NCI-H2081 (cell line): ENCODE measurements at regions not wholly inside any gene's neighbourhood (a gene's known extent, or its start where the extent isn't known, plus 50 kb on each side); places are given as distances from the start of the nearest gene placed in this dataset.
"Not testable (repeated sequence)": the region's sequence is repeated elsewhere in the genome, so short reads cannot be mapped to it uniquely, and the experiment has no call there.

Experiments
- DNase-seq, 2 experiments: peaks; one replicate each; lab custom pipeline; 2025; lab: John Stamatoyannopoulos, UW

DNA sequence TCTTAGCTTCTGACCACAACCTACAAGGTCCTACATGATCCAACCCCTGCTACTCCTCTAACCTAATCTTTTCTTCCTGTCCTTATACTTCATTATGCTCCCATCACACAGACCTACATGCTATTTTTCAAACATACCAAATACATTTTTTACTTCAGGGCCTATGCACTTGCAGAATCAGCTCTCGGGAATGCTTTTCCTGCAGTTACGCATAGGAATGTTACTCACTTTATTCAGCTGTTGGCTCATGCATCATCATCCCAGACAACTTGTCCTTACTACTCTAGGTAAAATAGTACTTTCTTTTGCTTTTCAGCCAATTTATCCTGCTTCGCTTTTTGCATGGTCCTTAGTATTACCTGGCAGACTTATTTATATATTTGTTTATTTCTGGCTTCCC is 105.6 kb downstream of the OXSM start:
- no peak for DNase-seq

DNA sequence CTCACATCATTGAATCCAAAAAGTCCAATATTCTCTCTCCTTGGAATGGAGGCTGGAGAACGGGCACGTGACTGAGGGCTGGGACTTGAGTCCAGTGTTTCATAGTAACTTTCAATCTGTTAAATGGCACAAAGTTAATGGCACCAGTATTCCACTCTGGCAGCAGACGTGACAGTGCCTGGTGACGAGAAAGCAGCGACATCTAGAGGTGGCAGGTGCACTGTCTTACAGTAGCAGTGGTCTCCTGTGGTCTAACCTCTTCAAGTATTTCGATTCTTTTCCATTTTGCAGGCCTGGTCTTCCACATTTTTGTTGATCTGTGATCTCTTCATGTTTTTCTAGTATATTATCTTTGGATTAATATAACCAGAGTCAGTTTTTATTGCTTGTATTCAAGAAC is 107.1 kb downstream of the OXSM start:
- no peak for DNase-seq

DNA sequence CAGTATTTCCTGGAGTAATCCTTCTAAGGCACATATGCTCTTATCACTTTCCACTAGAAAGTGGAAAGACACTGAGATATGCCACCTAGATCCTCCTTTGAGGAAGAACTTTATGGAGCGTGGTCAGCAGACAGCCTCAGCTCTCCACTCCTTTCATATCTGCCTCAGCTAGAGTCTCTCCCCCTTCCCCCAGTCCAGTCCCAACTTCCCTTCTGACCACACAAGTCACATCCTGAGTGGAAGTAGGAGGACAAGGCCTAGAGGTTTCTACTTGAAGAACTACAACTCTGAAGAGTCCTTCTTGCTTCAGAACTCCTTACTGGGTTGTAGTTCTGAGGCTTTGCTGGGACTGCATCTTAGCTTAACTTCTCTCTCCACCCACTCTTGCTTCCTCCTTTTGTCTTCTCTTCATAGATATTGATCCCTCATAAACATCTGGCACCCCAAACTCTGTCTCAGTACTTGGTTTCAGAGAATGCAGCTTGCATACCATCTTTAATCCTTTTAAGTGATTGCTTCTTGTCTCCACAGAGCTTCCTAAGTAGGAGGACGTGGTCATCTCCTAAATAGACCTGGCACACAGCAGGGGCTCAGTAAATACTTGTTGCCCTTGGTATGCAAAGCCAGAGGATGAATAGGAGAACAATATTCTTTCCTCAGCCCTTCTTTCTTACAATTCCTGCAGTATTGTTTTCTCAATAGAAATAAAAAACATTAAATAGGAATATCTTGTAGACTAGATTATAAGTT is 109.6 kb downstream of the OXSM start:
- no peak for DNase-seq

DNA sequence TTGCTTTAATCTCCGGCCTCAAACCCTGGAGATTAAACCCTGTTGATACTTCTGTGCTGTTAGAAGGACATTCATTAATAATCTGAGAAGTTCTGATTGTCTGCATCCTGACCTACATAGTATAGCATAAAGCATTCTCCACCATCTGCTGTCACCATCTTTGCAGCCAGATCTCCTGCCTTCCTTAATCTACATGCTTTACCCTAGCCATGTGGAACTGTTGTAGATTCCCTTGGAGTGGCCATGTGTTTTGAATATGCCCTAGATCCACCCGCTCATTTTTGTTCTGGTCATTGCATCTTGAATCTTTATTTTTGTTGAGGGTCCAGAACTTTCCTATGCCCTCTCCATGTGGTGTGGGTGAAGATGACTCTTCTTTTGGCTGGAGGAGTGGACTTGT is 110.3 kb downstream of the OXSM start:
- no peak for DNase-seq

DNA sequence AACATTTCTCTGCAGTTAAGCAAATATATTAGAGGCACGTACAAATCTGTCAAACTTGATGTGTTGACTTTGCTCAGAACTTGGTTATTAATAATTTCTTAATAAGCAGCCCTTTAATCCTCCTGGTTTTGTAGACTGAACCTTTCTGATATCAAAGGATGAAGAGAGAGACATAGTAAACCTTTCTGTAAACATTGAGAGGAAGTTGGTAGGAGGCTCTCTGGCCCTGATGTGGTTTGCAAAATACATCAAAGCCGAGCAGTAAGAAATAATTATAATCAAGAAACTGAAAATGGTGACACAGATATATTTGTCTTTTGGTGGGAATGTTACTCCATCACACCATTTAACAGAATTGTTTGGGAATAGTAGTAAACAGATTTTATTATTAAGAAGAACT is 111.9 kb downstream of the OXSM start:
- no peak for DNase-seq

DNA sequence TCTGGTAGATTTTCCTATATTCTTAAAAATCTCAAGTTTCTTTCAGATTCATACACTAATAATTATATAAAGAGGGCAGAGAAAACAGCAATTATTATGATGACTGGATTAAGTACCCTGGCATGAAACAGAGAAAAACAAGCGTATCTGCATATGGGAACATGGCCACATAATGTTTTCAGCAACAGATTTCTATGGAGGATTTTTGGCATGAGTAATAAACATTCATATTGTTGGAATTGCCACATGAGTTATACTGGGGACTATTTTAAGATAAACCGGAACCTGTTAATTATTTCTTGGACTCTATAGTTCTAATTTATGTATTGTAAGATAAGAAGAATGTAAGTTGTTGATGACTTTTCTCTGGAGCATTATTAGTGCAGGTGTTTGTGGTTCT is 112.7 kb downstream of the OXSM start:
- DNase-seq, result no peak

DNA sequence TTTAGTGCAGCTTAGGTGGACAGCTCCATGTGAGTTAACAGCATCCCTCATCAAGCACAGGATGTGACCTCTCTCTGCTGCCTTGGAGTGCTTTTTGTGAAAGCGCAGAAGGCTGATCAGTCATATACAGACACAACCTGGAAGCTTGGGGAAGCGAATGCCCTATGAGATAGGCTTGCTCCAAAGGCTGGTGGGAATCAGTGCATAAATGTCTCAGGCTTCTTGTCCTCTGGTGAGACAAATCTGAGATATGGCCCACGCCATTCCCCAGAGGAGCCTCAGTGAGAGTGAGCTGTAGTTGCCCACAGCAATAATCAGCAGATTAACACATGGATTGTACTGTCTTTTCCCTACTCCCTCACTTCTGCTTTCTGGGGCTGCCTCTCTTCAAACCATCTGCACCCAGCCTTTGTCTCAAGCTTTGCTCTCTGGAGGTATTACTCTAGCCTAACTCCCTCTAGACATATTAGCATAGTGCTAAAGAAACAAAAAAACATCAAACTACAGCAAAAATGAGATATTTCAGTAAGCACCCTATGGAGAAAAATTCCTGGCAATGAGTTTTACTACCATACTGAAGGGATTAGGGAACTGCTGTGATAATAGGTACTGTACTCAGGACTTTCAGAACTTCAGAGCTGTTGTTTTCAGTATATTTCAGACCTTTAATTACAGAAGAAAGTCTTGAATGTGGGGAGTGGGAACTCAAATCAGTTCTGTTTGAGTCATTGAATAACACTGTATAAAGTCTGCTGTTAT is 113.7 kb downstream of the OXSM start:
- no peak for DNase-seq

DNA sequence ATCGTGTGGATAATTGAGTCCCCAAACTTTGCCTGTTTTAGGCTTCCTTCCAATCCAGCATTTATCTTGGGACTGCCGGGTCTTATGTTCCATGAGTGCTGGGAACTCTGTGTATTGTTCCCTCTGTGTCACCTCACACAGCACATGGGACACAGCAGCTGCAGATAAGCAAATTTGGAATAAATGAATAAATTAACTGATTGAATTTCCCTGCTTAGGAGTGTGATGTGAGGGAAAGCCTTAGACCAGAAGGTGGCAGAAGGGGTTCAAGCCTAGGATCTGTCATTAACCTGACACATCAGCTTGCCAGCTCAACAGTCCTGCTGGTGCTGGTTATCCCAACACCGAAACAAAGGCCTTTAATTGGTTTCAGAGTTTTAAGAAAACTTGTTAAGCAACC is 114.3 kb downstream of the OXSM start:
- no peak for DNase-seq

DNA sequence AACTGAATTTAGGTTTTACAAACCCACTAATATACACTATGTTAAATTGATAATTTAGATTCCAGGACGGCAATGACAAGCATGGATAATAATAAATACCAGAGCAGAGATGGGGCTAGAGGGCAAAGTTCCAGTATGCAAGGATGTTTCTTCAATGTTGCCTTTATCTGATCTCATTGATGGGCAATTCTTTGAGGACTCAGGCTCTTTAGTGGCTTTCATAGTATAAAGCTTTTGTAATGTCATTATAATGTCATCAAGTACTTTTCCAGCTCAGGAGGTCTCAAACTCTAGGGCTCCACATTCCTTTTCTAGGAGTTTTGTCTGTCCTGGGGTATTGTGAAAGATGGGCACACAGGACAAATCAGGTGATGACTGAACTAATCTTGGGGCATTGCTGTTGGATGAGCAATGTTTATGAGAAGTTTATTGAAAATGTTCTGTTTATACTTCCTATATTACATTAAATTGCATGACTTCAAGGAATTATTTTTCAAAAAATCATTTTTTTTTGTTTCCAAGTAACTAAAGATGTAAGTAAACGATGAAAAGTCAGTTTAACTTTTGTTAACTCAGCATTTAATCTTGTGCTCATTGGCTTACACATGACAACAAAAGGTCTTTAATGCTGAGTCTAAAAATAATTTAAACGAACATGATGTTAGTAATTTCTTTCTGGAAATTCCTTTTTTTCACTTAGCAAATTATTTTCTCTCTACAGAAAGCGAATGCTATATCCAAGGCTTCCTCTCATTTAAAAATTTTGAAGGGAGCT is 116.4 kb downstream of the OXSM start:
- DNase-seq, result no peak

DNA sequence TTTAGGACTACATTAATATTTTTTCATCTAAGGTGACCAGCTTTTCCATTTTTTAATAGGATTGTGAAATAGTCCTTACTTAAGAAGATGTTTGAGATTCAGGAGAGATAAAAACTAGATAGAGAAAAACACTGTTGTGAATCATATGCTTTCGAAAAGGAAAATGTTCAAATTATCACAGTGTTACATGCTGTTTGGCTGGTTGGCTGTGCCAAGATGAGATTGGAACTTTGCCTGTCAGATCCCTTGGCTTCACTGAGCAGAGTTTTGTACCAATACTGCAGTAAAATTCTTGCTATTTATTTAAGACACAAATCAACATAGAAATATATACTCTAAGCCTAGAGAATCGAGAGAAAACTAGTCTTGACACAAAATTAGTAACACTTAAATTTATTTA is 117.2 kb downstream of the OXSM start:
- no peak for DNase-seq

DNA sequence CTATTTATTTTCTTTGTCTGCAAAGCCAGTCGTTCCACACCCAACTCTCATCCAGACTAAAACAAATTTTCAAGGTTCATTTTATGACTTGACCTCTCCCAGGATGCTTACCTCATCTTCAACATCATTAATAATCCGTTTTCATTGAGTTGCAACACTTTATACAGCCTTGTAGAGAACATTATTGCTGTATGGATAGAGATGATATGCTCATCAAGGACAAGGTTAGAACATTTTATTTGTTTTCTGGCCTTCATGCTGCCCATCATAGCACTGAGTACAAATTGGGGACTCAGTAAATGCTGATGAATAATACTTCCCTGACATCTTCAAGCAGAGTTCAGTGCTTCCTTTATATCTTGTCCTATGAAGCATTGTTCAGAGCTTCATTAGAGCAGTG is 120.2 kb downstream of the OXSM start:
- no peak for DNase-seq

DNA sequence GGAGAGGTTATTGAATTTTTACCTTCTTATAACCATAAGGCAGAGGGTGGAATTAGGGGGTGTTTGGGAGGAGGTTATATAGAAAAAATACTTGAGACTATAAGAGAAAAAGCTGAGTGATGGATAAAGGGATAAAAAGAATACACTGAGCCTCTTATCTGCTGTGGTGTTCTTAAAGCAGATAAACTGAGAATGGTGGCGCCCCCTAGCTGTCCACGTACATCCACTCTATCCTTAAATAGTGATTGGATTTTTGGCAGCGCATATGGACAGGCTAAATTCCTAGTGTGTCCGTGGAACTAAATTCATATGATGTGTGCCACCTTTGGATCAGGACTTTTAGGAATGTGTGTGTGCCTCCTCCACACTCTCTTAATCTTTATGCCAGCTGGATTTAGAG is 121.1 kb downstream of the OXSM start:
- peak in 1 of 2 experiments; percentile 11 for DNase-seq

DNA sequence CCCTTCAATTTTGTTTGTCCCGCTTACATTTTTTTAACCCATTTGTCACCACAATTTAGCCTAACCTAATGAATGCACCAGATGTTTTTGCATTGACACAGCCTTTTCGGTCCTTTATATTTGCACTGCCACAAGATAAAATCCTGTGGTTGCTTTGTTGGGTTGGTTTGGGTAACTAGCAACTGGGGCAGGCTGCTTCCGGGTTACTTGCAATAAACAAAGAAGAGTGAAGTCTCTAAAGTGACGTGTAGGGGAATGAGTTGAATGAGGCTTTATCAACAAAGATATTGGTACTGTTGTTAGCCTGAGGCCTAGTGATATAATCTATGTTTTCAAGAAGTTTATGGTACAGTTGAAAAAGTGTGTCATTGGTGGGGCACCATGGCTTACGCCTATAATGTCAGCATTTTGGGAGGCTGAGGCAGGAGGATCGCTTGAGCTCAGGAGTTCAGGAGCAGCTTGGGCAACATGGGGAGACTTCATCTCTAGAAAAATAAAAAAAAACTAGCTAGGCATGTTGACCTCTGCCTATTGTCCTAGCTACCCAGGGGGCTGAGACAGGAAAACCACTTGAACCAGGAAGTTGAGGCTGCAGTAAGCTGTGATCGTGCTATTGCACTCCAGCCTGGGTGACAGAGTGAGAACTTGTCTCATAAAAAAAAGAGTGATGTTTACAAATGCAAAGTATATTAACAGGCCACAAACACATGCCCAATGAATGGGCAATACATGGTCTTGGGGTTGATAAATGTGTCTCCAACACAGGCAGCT is 121.8 kb downstream of the OXSM start:
- DNase-seq, result no peak

DNA sequence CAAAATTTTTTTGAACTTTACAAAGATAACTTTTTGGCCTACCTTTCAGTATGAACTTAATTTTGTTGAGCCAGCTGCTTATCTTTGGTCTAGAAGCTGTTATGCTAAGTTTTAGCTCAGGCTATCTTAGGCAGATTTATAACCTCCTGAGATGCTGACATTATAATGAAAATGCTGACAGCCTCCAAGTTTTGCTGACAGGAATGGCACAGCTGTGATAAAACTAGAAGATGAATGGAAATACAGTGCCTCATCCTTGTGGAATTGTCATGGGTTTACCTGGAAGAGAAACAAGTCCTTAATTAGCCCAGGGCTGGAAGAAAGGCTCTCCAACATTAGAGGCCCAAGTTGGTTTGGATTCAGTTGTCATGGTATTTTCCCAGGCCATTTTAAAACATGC is 123.3 kb downstream of the OXSM start:
- no peak for DNase-seq

DNA sequence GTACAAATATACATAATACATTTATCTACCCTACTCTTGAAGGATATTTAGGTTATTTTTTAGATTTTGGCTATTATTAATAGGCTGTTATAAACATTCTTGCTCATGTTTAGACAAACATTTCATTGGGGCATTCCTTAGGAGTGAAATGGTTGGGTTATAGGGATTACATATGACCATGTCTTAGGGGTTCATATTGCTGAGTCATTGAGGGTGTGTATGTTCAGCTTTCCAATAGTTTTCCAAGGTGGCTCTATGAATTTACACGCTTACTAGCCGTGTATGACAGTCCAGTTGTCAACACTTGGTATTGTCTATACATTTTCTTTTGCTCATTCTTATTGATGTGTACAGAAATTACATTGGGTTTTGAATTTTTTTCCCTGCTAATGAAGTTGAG is 125.8 kb downstream of the OXSM start:
- DNase-seq, result no peak

DNA sequence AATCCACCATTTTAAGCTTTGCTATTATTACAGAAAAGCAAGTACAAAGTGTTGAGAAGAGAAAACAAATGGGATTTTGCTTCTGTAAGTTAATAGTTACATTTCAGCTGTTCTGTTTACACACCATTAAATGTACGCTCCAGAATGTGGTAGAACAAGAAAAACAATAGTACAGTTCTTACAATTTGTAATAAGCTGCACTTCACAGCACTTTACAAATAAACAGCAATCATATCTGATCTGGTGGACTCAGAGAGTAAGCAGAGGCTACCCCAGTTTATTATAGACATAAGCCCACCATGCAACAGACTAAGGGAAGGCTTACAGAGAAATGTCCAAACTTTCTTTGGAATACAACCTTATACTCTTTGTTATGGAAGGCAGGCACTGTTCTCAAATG is 126.4 kb downstream of the OXSM start:
- DNase-seq, result no peak

DNA sequence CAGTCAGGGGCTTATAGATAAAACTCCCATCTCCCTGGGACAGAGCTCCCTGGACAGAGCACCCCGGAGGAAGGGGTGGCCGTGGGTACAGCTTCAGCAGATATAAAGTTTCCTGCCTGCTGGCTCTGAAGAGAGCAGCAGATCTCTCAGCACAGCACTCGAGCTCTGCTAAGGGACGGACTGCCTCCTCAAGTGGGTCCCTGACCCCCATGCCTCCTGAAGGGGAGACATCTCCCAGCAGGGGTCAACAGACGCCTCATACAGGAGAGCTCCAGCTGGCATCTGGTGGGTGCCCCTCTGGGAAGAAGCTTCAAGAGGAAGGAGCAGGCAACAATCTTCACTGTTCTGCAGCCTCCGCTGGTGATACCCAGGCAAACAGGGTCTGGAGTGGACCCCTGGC is 142.1 kb downstream of the OXSM start:
- not testable (repeated sequence) for DNase-seq

DNA sequence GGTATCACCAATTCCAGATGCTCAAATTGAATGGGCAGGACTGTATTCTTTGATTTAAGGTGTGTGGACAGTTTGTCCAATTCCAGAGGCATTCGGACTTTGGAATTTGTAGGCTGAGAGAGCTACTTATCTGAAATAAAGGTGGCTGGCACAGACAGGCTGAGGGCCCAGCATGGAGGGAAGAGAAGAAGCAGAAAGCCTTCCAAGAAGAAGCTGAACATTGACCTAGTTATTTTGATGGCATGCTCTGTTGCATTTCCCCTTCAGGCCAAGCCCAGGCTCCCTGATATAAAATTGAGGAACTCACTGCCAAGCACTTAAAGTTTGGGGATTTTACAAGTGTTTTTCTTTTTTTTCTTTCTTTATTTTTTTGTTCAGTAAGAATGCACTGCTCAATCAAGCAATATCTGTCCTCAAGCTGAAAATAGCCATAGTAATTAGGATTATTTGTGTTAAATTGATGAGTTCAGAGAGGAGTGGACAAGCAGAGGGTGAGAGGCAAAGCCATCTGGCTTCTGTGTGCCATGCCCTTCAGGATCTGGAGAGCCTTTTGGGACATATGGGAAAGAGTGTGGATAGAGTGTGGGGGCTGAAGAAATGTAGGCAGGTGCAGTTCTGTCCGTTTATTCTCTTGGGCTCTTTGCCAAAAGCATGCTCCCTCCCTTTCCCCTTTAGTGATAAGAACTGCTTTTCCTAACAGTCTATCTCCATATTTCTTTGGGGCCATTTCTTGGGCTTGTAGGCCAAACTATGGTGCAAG is 148.9 kb downstream of the OXSM start:
- no peak for DNase-seq

DNA sequence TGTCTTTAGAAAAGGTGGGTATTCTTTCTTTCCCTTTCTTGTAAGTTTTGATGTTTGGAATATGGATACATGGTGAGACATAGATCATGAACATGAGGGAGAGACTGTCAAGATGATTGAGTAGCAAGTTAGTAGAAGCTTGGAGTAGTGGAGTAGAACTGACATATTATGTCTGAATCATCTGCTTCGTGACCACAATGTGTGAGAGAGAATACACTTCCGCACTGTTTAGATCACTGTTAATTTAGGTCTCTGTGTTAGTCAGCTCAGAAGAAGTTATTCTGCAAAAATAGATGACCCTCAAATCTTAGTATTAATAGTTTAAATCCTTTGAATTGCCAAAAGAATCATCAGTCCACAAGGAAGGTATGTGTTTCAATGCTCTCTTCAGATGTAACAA is 151.0 kb downstream of the OXSM start:
- DNase-seq, result no peak

DNA sequence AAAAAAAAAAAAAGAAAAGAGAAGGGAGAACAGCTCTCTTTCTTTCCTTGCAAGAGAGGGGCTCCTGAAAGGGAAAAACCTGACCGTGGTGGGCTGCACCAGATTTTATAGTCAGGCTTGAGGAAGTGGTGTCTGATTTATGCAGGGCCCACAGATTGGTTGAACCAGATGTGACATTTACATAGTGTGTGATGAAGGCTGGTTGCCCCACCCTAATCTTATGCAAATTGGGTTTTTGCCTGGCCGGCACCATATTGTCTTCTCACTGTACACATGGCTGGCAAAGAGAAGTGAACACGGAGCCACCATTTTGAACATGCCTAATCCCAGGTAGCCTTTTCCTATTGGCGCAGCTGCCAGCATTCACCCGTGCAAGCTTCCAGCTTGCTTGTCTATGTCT is 154.4 kb downstream of the OXSM start:
- DNase-seq, result no peak

DNA sequence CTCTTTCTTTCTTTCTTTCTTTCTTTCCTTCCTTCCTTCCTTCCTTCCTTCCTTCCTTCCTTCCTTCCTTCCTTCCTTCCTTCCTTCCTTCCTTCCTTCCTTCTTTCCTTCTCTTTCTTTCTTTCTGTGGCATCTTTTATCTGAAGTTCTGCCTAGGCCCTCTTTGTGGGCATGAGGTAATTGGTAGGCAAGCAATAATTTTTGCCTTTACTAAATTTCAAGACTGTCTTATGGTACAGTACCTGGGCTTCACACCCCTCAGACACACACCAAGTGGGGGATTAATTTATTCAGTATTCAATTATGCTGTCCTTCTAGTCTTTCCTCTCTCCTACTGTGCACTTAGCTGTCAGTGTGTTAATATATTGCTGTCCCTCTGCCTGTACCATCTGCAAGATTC is 155.5 kb downstream of the OXSM start:
- no peak for DNase-seq

DNA sequence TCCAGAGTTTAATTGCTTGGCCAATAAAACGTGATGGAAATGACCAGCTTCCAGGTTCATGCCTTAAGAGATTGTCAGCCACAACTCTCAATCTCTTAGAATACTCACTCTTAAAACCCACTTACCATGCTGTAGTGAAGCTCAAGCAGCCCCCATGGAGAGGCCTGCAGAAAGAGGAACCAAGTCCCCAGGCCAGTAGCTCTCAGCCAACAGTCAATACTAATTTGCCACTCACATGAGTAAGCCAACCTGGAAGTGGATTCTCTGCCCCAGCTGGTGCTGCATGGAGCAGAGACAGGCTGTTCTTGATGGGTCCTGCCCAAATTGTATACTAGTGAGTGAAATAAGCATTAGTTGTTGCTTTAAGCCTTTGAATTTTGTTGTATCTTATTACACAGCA is 155.9 kb downstream of the OXSM start:
- no peak for DNase-seq
